ENCODE measurements at regions not wholly inside any gene's neighbourhood (a gene's known extent, or its start where the extent isn't known, plus 50 kb on each side); places are given as distances from the start of the nearest gene placed in this dataset.

- no peak for TF ChIP-seq CTCF (IDR thresholded peaks at IDR 0.05)
- no peak for TF ChIP-seq POLR2A (IDR thresholded peaks at IDR 0.05)
Measured at GRCh38 chr9:6113819-6114218, 98.4 kb upstream of the RANBP6 start.
